ENCODE measurements at regions not wholly inside any gene's neighbourhood (a gene's known extent, or its start where the extent isn't known, plus 50 kb on each side); places are given as distances from the start of the nearest gene placed in this dataset.
A peak's percentile ranks its signal among the peaks of the same experiment; 100 is the strongest.

GRCh38 chr21:27388825-27389224 is 421.9 kb upstream of the ADAMTS5 start:
- no peaks in the 10 kb centered on the region for H3K36me3 ChIP-seq (ENCODE audit: control insufficient read depth, insufficient read depth, low read length)
- peak; percentile 91 for DNase-seq (ENCODE audit: low read depth)
- TF ChIP-seq CTCF (IDR thresholded peaks at IDR 0.05; ENCODE audit: insufficient read depth, low read length, severe bottlenecking): no peak

DNA sequence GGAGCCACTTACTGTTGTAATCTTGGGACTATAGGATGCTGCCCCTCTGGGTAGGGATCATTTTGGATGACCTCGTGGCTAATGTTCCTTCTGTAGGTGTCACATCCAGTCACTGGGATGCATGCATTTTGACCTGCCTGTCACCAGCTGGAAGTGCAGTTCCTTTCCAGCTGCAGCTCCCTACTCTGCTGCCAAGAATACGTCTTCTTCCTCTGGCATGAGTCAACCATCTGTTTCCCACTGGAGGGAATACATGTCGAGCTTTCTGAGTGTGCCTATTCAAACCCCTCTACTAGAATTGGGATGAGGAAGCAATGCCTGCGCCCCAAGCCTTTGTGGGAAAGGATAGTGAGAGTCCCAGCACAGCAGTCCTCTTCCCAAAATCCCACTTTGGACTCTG is 415.5 kb upstream of the ADAMTS5 start:
- Histone ChIP-seq H3K36me3 (ENCODE audit: control insufficient read depth, insufficient read depth, low read length) (no peaks in the 10 kb centered on the region), H3K27me3 (ENCODE audit: control insufficient read depth, insufficient read depth, low read length) (no peaks in the 10 kb centered on the region), H3K4me3 (ENCODE audit: low read depth, low read length) (no peak overlapping the region)
- FAIRE-seq (no peak), DNase-seq (ENCODE audit: low read depth) (no peak)
- TF ChIP-seq CTCF (IDR thresholded peaks at IDR 0.05; ENCODE audit: insufficient read depth, low read length, severe bottlenecking): no peak

More at GRCh38 chr21:27388825-27389224, 421.9 kb upstream of the ADAMTS5 start:
- Histone ChIP-seq H3K4me3 (ENCODE audit: low read depth, low read length) (no peak overlapping the region), H3K27me3 (ENCODE audit: control insufficient read depth, insufficient read depth, low read length) (no peaks in the 10 kb centered on the region)
- no peak for FAIRE-seq

DNA sequence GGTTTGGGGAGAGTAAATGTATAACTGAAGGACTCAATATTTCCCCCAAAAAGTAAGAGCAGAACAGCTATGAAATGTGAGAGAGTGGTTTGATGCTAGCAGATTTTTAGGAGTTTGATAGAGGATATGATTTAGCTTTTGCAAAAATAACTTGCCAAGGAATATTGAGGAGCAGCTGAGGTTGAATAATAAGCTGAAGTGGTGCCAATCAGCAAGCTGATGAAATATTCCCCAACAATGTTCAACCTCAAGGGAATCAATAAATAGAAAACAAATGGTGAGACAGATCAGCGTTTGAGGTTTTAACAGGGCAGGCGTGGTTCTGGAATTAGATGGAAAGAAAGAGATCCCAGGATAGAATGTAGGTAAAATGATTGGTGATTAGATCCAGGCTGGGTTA is 413.4 kb upstream of the ADAMTS5 start:
- H3K27me3 ChIP-seq (ENCODE audit: control insufficient read depth, insufficient read depth, low read length): no peaks in the 10 kb centered on the region
- FAIRE-seq (no peak), DNase-seq (ENCODE audit: low read depth) (no peak)
- no peak overlapping the region for H3K4me3 ChIP-seq (ENCODE audit: low read depth, low read length)
- no peaks in the 10 kb centered on the region for H3K36me3 ChIP-seq (ENCODE audit: control insufficient read depth, insufficient read depth, low read length)
- no peak for TF ChIP-seq CTCF (IDR thresholded peaks at IDR 0.05; ENCODE audit: insufficient read depth, low read length, severe bottlenecking)

- DNase-seq (ENCODE audit: low read depth): no peak
- no peak for FAIRE-seq
- TF ChIP-seq CTCF (IDR thresholded peaks at IDR 0.05; ENCODE audit: insufficient read depth, low read length, severe bottlenecking): no peak
- Histone ChIP-seq H3K36me3 (ENCODE audit: control insufficient read depth, insufficient read depth, low read length) (no peaks in the 10 kb centered on the region), H3K4me3 (ENCODE audit: low read depth, low read length) (no peak overlapping the region), H3K27me3 (ENCODE audit: control insufficient read depth, insufficient read depth, low read length) (no peaks in the 10 kb centered on the region)
Measured at GRCh38 chr21:27379354-27379753, 412.5 kb upstream of the ADAMTS5 start.

GRCh38 chr21:27372381-27372780 is 405.5 kb upstream of the ADAMTS5 start:
- no peaks in the 10 kb centered on the region for H3K27me3 ChIP-seq (ENCODE audit: control insufficient read depth, insufficient read depth, low read length)
- DNase-seq (ENCODE audit: low read depth): no peak
- TF ChIP-seq CTCF (IDR thresholded peaks at IDR 0.05; ENCODE audit: insufficient read depth, low read length, severe bottlenecking): no peak
- no peak overlapping the region for H3K4me3 ChIP-seq (ENCODE audit: low read depth, low read length)
- no peaks in the 10 kb centered on the region for H3K36me3 ChIP-seq (ENCODE audit: control insufficient read depth, insufficient read depth, low read length)
- no peak for FAIRE-seq

DNA sequence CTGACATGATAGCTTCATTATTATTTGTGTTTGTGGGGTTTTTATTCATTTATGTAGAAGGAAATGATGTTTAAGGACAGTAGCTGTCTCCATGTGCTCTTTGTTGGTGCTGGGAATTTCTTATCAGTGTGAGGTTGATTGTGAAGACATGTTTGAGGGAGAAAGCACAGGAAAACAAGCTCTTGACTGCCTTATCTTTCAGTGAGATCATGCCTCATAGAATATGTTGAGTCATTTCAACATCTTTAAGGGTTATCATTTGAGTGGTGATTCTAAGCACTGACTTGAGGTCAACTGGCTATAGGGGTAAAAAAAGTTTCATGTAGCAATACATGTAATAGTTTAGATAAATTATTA is 405.1 kb upstream of the ADAMTS5 start:
- peak; percentile 31 for DNase-seq (ENCODE audit: low read depth)
- Histone ChIP-seq H3K4me3 (ENCODE audit: low read depth, low read length) (no peak overlapping the region), H3K27me3 (ENCODE audit: control insufficient read depth, insufficient read depth, low read length) (no peaks in the 10 kb centered on the region), H3K36me3 (ENCODE audit: control insufficient read depth, insufficient read depth, low read length) (no peaks in the 10 kb centered on the region)
- TF ChIP-seq CTCF (IDR thresholded peaks at IDR 0.05; ENCODE audit: insufficient read depth, low read length, severe bottlenecking): no peak
- no peak for FAIRE-seq
